GM12878 (cell line): ENCODE measurements at regions not wholly inside any gene's neighbourhood (a gene's known extent, or its start where the extent isn't known, plus 50 kb on each side); places are given as distances from the start of the nearest gene placed in this dataset.
A peak's percentile ranks its signal among the peaks of the same experiment; 100 is the strongest.

ENCODE experiments used
- ATAC-seq: fragments of 200-7000 bp; cut with Tn5 transposase; 3 replicates; pipeline ENCODE4 v1.9.1; 2020; ENCODE audit warnings: mild to moderate bottlenecking, moderate library complexity
- BruUV-seq: library from RNA; stranded (reverse); fragments of 400-500 nt; replicated peaks from 2 replicates; lab custom pipeline; 2021; lab: Mats Ljungman, UMichigan
- CTCF ChIA-PET: fragments of 300-600 bp; sonication (Branson Sonifier 250); formaldehyde crosslinking; extraction: SDS; loops from one replicate; lab custom pipeline; 2021; ENCODE audit warnings: inconsistent platforms; lab: Yijun Ruan, JAX
- POLR2A ChIA-PET: fragments of 350-600 bp; formaldehyde crosslinking; extraction: SDS; loops from one replicate; lab custom pipeline; 2021; ENCODE audit warnings: inconsistent platforms; lab: Charles Lee
- RAD21 ChIA-PET: fragments of 300-600 bp; sonication (Branson Sonifier 250); formaldehyde crosslinking; loops from one replicate; lab custom pipeline; 2023; ENCODE audit warnings: antibody characterized with exemption; ENCODE audit not compliant: unreplicated experiment; lab: Charles Lee
- SMC1A ChIA-PET: fragments of 300-600 bp; sonication (Branson Sonifier 250); formaldehyde crosslinking; loops from one replicate; lab custom pipeline; 2023; ENCODE audit not compliant: unreplicated experiment, uncharacterized antibody; lab: Charles Lee
- DNase-seq: peaks from one replicate; pipeline ENCODE4 v3.0.0-alpha.2; 2011; ENCODE audit warnings: low read depth, low spot score
- FAIRE-seq: peaks from 3 replicates; lab custom pipeline; 2011; peaks lifted over from hg19 to GRCh38; lab: Jason Lieb, UNC
- H2AFZ ChIP-seq: 2 replicates; pipeline ENCODE4 v1.6.0; 2011; ENCODE audit warnings: low read depth, low read length, control low read depth; ENCODE audit not compliant: control insufficient read depth
- H3K27ac ChIP-seq: 2 replicates; pipeline ENCODE4 v1.5.1; 2011; ENCODE audit warnings: control low read depth; ENCODE audit not compliant: control insufficient read depth, insufficient read depth
- H3K27me3 ChIP-seq, 2 experiments: replicated peaks in 1 of 2; 2 replicates each; pipeline versions ENCODE4 v1.6.0 to v1.6.1; 2011; ENCODE audit warnings: low read length in 1 of 2; ENCODE audit not compliant: control insufficient read depth in 2 of 2, insufficient read depth in 2 of 2
- H3K36me3 ChIP-seq, 2 experiments: 2 replicates each; pipeline ENCODE4 v1.5.1; 2011; ENCODE audit warnings: low read length in 1 of 2; ENCODE audit not compliant: control insufficient read depth in 2 of 2, insufficient read depth in 2 of 2
- H3K4me1 ChIP-seq: 2 replicates; pipeline ENCODE4 v1.6.1; 2011; ENCODE audit warnings: mild to moderate bottlenecking, low read length, moderate library complexity, mixed read lengths; ENCODE audit not compliant: control insufficient read depth, insufficient read depth
- H3K4me2 ChIP-seq: 2 replicates; pipeline ENCODE4 v1.6.0; 2011; ENCODE audit warnings: control low read depth; ENCODE audit not compliant: control insufficient read depth, insufficient read depth
- H3K4me3 ChIP-seq: fragments of 200-600 bp; sonication (generic); 2 replicates; pipeline ENCODE4 v1.5.1; 2016
- H3K79me2 ChIP-seq: 2 replicates; pipeline ENCODE4 v1.6.0; 2011; ENCODE audit warnings: low read length; ENCODE audit not compliant: control insufficient read depth, insufficient read depth
- H3K9ac ChIP-seq: 2 replicates; pipeline ENCODE4 v1.8.0; 2011; ENCODE audit warnings: low read length, control low read depth, mixed read lengths; ENCODE audit not compliant: control insufficient read depth, insufficient read depth
- H3K9me3 ChIP-seq: replicated peaks from 3 replicates; pipeline ENCODE4 v1.5.1; 2011; ENCODE audit warnings: mild to moderate bottlenecking, low read length; ENCODE audit not compliant: control insufficient read depth, insufficient read depth
- H4K20me1 ChIP-seq: 2 replicates; pipeline ENCODE4 v1.6.0; 2011; ENCODE audit not compliant: control insufficient read depth, insufficient read depth
- ATF7 ChIP-seq: fragments of 450-650 bp; IDR thresholded peaks from 2 replicates; pipeline ENCODE4 v1.6.1; 2016; ENCODE audit warnings: low read depth, mild to moderate bottlenecking
- BCL11A ChIP-seq: IDR thresholded peaks from 2 replicates; pipeline ENCODE4 v1.6.1; 2011; ENCODE audit warnings: low read depth, low read length
- IKZF2 ChIP-seq, 2 experiments: fragments of 450-650 bp; IDR thresholded peaks; 2 replicates each; pipeline ENCODE4 v1.6.1; 2017; ENCODE audit warnings: mild to moderate bottlenecking in 2 of 2, moderate library complexity in 2 of 2
- MTA2 ChIP-seq: fragments of 450-650 bp; IDR thresholded peaks from 2 replicates; pipeline ENCODE4 v1.6.1; 2016; ENCODE audit warnings: low read depth, mild to moderate bottlenecking, moderate library complexity
- MYB ChIP-seq: fragments of 150-350 bp; IDR thresholded peaks from 2 replicates; pipeline ENCODE4 v1.6.1; 2014; ENCODE audit warnings: mild to moderate bottlenecking, low read depth, low read length, borderline replicate concordance
- NFYB ChIP-seq: IDR thresholded peaks from 2 replicates; pipeline ENCODE4 v1.6.1; 2011; ENCODE audit warnings: low read depth, mild to moderate bottlenecking, low read length, improper control_type of control experiment, moderate library complexity; ENCODE audit not compliant: insufficient read depth
- PAX5 ChIP-seq: IDR thresholded peaks from 2 replicates; pipeline ENCODE4 v1.6.1; 2011; ENCODE audit warnings: low read depth, low read length, borderline replicate concordance
- PAX8 ChIP-seq: fragments of 450-650 bp; IDR thresholded peaks from 2 replicates; pipeline ENCODE4 v1.6.1; 2017; ENCODE audit warnings: mild to moderate bottlenecking, moderate library complexity
- ZNF217 ChIP-seq: fragments of 450-650 bp; IDR thresholded peaks from 2 replicates; pipeline ENCODE4 v1.6.1; 2017; ENCODE audit warnings: antibody characterized with exemption, mild to moderate bottlenecking
- WGBS: methylation state at CpG from one replicate; pipeline ENCODE4 v1.1.6; 2016; ENCODE audit warnings: low lambda C conversion rate; ENCODE audit not compliant: insufficient replicate concordance, insufficient coverage; ENCODE audit errors: missing lambda C conversion rate; 5-methylcytosine and 5-hydroxymethylcytosine counted together
- in situ Hi-C: fragments of 300-500 bp; cut with MboI; formaldehyde crosslinking; loops from 9 replicates; pipeline ENCODE4 v1.14.3; 2018; ENCODE audit warnings: mixed read lengths
- intact Hi-C: fragments of 100-400 bp; cut with micrococcal nuclease; formaldehyde crosslinking; loops from one replicate; pipeline ENCODE4 v1.14.2; 2022; ENCODE audit not compliant: unreplicated experiment
- TF ChIP-seq, protein P1 (sequence below): fragments of 450-650 bp; IDR thresholded peaks from 2 replicates; pipeline ENCODE4 v1.6.1; 2017; ENCODE audit warnings: mild to moderate bottlenecking, moderate library complexity
- TF ChIP-seq, protein P2 (sequence below): IDR thresholded peaks from 2 replicates; pipeline ENCODE4 v1.6.1; 2012; ENCODE audit warnings: improper control_type of control experiment, low read depth, low read length; ENCODE audit not compliant: insufficient replicate concordance

DNA sequence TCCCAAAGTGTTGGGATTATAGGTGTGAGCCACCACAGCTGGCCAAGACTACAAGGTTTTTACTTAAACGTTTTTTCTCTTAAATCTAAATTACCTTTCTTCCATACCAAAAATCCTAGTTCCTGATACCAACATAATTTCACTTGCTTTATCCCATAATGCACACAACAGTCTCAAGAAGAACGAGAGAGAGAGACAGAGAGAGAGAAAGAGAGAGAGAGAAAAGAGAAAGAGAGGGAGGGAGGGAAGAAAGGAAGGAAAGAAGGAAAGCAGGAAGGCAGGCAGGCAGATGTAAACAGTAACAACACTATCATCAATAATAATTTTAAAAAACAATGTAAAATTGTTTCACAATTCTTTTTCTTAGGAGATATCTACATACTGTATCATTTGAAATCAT is 118.4 kb downstream of the BTG1 start (continued):
- no peak for TF ChIP-seq MYB
- TF ChIP-seq, all 136 proteins: peak for 0

DNA sequence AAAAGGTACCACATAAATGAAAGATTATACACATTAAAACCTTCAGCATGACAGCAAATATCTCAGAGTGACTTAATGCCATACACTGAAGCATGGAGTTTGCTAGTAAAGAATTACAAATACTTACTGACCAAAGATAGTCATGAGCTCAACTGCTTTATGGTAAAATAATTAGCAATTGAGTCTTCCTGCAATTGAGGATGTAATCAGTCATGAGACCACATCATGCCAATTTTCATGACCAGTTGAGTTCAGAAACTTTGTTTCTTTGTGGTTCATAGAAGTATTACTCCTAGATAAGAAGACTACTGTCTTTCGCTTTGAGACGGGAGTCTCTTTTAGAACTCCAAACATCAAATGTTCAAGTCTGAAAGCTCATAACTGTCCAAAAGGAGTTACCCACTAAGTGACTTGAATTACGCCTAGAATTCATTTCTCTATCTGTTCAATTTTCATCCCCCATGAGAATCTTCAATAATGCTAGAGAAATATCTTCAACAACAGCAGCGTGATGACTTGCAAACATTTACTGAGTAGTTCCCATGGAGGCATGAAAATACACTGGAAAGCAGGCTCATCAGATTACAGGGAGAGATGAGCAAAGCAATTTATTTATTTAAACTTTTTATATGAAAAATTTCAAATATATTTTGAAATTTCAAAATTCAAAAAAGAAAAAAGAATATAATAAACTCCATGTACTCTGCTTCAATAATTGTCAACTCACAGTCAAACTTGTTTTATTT is 120.0 kb downstream of the BTG1 start:
- intact Hi-C loops, result no loop called here
- Histone ChIP-seq H3K4me3 (no peak overlapping the region), H3K4me2 (no peak overlapping the region), H3K36me3 (no peaks in the 10 kb centered on the region), H4K20me1 (no peaks in the 10 kb centered on the region), H3K27me3 (no peaks in the 10 kb centered on the region), H2AFZ (no peak overlapping the region), H3K9ac (no peak overlapping the region), H3K9me3 (no peaks in the 10 kb centered on the region; the same call in 2 of the 3 replicates), H3K4me1 (peaks cover 11% of the 10 kb centered on the region), H3K27ac (no peak overlapping the region), H3K79me2 (no peaks in the 10 kb centered on the region)
- ChIA-PET RAD21 (interaction anchor here (0.6 to 2.0 kb wide), 8 partner anchors 16 to 116 kb away, joined by 3 to 7 read pairs (median 4); no protein-coding TSS in a partner anchor), SMC1A (interaction anchor here (0.8 to 1.0 kb wide), 7 partner anchors 8 to 112 kb away, joined by 3 to 5 read pairs (median 3); no protein-coding TSS in a partner anchor), POLR2A (interaction anchor here (1.4 to 1.6 kb wide), 2 partner anchors 15 to 17 kb away, joined by 3 read pairs; no protein-coding TSS in a partner anchor), CTCF (interaction anchor here (0.7 kb wide), 1 partner anchor 17 kb away, joined by 3 read pairs; no protein-coding TSS in a partner anchor)
- DNase-seq (no peak), ATAC-seq (peak; percentile 74), FAIRE-seq (peak; percentile 27)
- WGBS, result 89% methylated on average over 4 of the region's 4 CpGs
- no TSS peak for BruUV-seq
- in situ Hi-C loops, result no loop called here
- TF ChIP-seq NFYB (no peak), PAX8 (0 out of 2 replicates have a peak, but pooled peaks have one; percentile 33), MTA2 (peak; percentile 85), ATF7 (peak; percentile 61), PAX5 (no peak), IKZF2 (IDR thresholded peaks at IDR 0.05) (peak in 1 of 2 experiments; percentile 37; a peak in 1 of 4 replicates), ZNF217 (peak; percentile 43; the same call in 1 of the 2 replicates), BCL11A (peak; percentile 40; the same call in 1 of the 2 replicates)
- TF ChIP-seq, protein P1, sequence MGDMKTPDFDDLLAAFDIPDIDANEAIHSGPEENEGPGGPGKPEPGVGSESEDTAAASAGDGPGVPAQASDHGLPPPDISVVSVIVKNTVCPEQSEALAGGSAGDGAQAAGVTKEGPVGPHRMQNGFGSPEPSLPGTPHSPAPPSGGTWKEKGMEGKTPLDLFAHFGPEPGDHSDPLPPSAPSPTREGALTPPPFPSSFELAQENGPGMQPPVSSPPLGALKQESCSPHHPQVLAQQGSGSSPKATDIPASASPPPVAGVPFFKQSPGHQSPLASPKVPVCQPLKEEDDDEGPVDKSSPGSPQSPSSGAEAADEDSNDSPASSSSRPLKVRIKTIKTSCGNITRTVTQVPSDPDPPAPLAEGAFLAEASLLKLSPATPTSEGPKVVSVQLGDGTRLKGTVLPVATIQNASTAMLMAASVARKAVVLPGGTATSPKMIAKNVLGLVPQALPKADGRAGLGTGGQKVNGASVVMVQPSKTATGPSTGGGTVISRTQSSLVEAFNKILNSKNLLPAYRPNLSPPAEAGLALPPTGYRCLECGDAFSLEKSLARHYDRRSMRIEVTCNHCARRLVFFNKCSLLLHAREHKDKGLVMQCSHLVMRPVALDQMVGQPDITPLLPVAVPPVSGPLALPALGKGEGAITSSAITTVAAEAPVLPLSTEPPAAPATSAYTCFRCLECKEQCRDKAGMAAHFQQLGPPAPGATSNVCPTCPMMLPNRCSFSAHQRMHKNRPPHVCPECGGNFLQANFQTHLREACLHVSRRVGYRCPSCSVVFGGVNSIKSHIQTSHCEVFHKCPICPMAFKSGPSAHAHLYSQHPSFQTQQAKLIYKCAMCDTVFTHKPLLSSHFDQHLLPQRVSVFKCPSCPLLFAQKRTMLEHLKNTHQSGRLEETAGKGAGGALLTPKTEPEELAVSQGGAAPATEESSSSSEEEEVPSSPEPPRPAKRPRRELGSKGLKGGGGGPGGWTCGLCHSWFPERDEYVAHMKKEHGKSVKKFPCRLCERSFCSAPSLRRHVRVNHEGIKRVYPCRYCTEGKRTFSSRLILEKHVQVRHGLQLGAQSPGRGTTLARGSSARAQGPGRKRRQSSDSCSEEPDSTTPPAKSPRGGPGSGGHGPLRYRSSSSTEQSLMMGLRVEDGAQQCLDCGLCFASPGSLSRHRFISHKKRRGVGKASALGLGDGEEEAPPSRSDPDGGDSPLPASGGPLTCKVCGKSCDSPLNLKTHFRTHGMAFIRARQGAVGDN, result peak; percentile 48; the same call in 1 of the 2 replicates
- TF ChIP-seq, protein P2, sequence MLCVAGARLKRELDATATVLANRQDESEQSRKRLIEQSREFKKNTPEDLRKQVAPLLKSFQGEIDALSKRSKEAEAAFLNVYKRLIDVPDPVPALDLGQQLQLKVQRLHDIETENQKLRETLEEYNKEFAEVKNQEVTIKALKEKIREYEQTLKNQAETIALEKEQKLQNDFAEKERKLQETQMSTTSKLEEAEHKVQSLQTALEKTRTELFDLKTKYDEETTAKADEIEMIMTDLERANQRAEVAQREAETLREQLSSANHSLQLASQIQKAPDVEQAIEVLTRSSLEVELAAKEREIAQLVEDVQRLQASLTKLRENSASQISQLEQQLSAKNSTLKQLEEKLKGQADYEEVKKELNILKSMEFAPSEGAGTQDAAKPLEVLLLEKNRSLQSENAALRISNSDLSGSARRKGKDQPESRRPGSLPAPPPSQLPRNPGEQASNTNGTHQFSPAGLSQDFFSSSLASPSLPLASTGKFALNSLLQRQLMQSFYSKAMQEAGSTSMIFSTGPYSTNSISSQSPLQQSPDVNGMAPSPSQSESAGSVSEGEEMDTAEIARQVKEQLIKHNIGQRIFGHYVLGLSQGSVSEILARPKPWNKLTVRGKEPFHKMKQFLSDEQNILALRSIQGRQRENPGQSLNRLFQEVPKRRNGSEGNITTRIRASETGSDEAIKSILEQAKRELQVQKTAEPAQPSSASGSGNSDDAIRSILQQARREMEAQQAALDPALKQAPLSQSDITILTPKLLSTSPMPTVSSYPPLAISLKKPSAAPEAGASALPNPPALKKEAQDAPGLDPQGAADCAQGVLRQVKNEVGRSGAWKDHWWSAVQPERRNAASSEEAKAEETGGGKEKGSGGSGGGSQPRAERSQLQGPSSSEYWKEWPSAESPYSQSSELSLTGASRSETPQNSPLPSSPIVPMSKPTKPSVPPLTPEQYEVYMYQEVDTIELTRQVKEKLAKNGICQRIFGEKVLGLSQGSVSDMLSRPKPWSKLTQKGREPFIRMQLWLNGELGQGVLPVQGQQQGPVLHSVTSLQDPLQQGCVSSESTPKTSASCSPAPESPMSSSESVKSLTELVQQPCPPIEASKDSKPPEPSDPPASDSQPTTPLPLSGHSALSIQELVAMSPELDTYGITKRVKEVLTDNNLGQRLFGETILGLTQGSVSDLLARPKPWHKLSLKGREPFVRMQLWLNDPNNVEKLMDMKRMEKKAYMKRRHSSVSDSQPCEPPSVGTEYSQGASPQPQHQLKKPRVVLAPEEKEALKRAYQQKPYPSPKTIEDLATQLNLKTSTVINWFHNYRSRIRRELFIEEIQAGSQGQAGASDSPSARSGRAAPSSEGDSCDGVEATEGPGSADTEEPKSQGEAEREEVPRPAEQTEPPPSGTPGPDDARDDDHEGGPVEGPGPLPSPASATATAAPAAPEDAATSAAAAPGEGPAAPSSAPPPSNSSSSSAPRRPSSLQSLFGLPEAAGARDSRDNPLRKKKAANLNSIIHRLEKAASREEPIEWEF, result peak; percentile 20
